GM20431 (cell line): ENCODE measurements at regions not wholly inside any gene's neighbourhood (a gene's known extent, or its start where the extent isn't known, plus 50 kb on each side); places are given as distances from the start of the nearest gene placed in this dataset.

Experiments
- in situ Hi-C: fragments of 300-500 bp; cut with MseI, MboI; formaldehyde crosslinking; loops from one replicate; pipeline ENCODE4 v1.15.0; 2020; ENCODE audit warnings: low sequenced_read_pairs; ENCODE audit not compliant: unreplicated experiment

DNA sequence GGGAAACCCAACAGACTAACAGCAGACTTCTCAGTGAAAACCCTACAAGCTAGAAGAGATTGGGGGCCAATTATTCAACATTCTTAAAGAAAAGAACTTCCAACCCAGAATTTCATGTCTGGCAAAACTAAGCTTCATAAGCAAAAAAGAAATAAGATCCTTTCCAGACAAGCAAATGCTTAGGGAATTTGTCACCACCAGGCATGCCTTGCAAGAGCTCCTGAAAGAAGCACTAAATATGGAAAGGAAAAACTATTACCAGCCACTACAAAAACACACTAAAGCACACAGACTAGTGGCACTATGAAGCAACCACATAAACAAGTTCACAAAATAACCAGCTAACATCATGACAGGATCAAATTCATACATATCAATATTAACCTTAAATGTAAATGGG, 131.1 kb downstream of the OR2K2 start:
- in situ Hi-C loops: no loop called here

DNA sequence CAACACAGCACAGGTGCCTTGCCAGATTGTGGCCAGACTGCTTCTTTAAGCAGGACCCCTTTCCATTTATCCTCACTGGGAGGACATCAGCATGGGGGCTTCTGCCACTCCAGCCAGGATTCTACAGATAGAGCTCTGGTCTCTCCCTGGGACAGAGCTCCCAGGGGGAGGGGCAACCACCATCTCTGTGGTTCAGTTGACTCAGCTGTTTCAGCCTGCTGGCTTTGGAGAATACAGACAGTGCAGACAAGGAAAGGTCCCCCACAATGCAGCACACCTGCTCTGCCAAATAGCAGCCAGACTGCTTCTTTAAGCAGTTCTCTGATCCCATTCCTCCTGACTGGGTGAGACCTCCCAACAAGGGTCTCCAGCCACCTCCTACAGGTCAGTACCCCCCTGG, 132.8 kb downstream of the OR2K2 start:
- in situ Hi-C loops: no loop called here

DNA sequence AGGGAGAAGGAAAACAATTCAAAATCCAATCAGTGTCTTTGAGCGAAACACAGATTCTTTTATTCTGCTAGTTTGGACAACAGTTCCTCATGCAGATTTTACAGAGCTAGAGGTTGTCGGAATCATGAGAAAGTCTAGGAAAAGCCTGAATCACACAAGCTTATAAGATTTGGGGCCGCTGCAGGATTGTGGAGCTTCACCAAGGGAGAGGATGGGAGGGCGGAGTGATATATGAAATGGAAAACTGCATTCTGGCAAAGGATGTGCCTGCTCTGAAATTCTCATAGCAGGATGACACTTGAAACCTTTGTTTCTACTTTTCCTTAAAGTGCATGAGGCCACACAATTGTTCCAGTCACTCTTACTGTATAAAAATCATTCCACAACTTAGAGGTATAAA, 134.3 kb downstream of the OR2K2 start:
- in situ Hi-C loops: no loop called here

DNA sequence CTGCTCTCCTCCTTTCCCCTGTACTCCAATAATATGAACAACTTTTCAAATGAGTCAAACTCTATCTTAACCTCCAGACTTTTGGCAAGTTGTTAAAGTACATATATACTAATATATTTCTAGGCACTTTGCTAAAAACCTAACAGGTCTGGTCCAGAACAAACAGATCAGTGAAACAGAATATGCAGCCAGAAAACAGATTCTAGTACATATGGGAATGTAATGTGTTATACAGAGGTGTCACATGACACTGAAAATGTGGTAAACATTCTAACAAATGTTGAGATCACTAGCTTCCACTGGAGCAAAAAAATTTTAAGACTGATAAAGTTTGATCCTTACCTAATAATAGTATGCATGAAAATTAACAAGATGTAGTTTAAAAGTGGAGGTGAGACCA, 136.9 kb downstream of the OR2K2 start:
- in situ Hi-C loops: no loop called here

DNA sequence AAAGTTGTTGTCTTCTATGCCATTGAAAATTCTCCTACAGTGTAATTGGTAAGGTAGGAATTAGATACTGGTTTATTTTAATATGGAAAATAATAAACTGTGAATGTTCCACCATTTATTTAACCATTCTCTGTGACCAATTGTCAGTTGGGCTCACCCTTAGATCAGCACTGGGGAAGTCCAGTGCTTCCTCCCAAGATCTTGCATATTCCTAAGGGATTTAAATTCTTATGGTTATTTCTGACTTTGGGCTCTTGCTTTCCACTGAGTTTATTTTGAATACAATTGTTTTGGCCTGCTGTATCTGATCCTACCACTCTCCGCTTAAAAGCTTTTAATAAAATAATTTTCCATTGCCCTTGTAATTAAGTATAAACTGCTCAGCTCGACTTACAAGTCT, 137.4 kb downstream of the OR2K2 start:
- in situ Hi-C loops: no loop called here

DNA sequence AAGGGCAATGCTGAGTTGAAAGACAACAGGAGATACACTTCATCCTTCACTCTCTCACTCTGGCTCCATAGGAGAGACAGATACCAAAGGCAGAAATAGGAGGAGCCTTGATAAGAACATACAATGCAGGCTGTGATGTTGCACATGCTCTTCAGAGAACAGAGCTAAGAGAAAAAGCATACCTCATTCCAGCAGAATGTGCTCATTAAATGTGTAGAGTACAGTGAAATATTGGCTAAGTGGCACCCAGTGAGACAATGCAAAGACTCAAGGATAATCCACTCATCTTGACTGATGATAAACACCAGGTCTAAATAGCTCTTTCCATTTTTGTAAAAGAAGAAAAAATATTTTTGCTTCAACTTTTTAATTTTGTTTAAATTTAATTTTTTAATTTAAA, 139.7 kb downstream of the OR2K2 start:
- in situ Hi-C loops: no loop called here

DNA sequence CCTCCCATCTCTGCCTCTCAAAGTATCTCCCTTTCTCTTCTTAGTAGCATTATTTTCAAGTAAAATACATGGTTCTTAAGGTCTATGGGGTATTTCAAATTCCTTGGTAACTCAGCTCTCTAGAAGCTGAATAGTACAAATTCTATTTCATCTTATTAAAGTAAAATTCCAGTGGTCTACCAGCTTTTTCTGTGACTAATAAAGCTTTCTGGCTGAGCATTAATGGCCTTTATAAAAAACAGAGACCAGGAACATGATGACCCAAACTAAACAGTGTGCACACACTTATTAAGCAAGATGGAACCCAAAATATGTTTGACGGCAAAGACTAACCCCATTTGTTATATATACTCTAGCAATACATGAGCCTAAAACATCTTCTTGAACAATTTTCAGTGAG, 142.6 kb downstream of the OR2K2 start:
- in situ Hi-C loops: no loop called here

DNA sequence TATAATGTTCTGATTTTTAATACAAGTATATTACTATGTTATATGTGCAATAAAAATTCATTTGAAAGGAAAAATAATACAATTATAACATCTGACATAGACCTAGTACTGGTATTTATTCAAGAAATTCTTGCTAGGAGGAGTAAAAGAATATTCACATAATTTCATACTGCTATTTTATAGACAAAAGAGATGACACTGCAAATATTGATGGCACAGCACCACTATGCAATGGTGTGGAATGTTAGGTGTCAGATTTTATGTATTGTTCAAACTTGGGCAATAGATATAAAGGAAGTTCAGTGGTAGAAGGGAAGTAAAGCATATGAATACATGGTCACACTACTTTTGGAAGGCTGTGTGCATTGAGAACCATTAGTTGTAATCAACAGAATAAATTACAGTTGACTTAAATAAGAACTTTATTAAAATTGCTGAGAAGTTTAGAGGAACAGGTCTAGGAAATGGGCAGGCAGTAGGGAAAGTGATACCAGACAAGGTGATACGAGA, 143.9 kb downstream of the OR2K2 start:
- in situ Hi-C loops: no loop called here

DNA sequence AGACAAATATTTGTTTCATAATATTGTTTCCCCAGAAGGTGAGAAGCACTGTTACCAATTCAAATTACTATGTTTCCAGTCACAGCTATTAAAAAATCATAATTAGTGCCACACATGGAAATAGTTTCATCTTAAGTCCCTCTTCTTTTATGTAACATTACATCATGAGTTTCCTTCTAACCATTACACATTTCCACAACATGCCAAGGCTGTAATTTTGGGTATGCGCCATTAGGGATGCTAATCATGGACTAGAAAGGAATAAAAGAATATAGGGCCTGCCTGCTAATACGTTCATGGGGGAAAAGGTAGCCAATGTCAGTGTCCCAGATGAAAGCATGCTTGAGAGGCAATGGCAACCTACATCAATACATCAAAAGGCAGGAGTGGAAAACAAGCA, 142.5 kb upstream of the LPAR1 start:
- in situ Hi-C loops: no loop called here

DNA sequence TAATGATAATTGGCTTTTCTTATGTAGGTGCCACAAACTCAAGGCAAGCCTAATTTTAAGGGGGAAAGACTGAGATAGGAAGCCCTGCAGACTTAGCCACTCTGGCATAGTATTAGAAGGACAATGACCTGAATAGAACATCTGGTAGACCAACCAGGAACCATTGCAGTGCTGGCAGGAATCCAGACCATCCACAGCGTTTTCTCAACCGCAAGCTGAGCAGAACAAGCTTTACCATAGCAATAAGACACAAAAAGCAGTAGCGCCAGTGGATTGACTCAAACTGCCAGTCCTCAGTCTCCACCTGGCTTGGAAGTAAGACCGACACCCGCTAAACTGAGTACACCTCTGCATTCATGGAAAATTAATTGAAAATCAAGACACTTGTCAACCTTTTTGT, 141.3 kb upstream of the LPAR1 start:
- in situ Hi-C loops: no loop called here

DNA sequence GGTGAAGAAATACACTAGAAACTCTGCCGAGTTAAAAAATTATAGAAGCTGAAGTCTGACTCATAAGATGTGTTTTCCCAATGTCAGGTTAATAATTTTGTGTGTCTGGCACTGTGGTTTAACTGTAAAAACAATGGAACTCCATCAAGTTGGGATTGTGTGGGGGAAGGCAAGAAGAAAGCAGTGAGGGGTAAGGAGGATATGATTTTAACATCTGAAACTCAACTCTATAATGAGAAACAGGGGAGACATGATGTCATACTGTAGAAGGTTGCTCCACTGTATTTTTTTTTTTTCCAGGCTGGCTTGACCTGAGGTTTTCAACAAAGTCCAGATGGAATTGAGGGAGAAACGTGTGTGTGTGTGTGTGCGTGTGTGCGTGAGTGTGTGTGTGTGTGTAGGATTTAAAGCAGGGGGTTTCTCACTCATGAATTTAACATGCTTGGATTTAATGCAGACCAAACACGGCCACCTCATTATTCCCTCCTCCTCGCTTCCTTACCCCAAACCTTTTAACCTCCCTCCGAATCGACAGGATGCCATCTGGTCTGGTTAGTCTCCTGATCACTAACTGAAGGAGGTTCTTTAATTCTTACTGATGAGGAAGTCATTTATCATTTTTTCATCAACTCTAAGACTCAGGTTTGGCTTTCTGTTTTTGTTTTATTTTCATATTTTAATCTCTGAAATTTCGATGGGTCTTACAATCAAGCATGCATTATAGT, 140.2 kb upstream of the LPAR1 start:
- in situ Hi-C loops: no loop called here

DNA sequence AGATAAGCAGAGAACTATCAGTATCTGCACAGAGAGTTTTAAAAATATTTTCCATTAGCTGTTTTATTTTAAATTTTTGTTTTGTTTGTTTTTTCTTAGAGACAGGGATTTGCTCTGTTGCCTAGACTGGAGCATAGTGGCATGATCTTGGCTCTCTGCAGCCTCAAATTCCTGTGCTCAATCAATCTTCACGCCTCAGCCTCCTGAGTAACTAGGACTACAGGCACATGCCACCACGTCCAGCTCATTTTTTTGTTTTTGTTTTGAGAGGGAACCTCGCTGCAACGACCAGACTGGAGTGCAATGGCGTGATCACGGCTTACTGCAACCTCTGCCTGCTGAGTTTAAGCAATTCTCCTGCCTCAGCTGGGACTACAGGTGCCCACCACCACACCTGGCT, 138.2 kb upstream of the LPAR1 start:
- in situ Hi-C loops: no loop called here

DNA sequence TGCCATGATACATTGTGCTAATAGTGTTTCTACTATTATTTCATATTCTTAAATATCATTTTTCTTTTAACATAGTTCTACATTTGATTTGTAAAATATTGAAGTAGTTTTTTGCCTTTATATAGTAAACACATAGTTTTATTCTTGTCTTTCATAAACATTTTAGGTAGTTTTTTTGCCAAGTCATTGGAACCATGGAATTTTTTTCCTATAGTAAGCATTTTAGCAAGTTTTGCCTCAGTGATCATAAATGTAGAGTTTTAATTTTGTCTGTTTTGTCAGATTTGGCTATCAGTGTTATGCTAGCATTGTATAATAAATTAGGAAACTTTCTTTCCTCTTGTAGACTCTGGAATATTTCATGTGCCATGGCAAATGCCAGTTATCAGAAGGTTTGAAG, 137.1 kb upstream of the LPAR1 start:
- in situ Hi-C loops: no loop called here

DNA sequence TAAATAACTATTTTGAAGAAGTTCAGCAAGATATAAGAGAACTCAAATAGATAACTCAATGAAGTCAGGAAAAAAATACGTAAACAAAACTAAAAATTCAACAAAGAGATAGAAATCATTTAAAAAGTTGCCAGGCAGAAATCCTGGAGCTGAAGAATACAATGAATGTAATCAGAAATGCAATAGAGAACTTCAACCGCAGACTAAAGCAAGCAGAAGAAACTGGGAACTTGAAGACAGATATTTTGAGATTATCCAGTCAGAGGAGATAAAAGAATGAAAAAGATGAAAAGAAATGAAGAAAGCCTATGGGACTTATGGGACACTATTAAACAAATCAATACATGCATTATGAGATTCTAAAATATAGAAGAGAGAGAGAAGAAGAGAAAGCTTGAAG, 129.1 kb upstream of the LPAR1 start:
- in situ Hi-C loops: no loop called here

DNA sequence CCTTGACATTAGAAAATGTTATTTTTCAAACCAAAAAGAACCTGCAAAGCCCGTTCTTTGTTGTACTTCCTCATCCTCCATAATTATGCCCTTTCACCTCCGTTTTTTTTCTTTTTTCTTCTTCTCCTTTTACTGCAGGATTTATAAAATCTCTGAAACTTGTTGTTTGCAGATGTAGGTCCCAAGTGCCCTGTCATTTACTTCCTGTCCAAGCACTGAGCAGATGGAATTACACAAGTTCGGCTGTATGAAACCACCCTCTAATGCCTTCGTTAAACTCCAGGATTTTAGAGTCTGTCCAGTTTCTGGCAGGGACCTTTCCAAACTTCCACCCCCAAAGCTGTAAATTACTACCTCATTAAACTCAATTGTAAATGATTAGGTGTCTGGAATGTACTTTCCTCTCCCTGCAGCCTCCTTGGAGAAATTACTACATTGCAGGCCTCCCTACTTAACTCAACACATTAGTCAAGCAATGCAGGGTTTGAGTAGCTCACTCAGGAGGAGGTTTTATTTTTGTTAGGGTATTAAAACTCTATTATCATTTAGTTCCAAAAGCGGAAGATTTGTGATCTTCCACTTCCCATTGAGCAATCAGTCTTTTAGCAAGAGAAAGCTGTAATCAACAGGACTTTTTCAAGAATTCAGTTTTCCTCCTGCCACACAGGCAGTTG, 125.6 kb upstream of the LPAR1 start:
- in situ Hi-C loops: no loop called here

DNA sequence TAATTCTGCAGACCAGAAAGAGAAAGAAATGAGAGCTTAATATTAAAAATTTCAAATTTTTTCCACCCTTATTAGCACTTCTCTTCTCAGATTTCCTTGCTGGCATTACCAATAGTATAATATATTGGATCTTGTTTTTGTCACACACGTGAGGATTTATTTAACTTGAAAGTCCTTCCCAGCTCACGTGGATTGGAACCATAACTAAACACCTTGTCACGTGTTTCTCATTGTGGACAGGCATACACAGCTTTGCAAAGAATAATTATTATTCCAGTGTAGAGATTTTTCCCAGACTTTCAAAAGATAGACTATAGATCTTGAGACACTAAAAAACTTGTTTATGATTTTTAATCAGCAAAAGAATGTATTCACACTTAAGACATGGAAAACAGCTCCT, 123.8 kb upstream of the LPAR1 start:
- in situ Hi-C loops: no loop called here

DNA sequence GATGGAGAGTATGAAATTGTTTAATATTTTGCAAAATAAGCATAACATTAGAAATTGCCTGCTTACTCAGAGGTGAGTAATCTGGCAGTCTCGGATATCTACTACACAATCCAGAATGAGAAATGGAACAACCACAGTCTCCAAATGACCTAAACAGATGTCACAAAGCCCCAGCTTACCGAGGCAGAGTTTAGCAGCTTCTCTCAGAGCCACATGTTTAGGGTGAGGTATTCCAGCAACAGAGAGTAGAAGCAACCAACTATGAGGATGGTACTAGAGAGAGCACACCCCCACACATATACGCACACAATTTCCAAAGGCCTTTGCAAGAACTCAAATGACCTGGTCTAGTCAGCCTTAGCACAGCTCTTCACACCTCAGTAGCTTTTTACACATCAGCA, 122.7 kb upstream of the LPAR1 start:
- in situ Hi-C loops: no loop called here

DNA sequence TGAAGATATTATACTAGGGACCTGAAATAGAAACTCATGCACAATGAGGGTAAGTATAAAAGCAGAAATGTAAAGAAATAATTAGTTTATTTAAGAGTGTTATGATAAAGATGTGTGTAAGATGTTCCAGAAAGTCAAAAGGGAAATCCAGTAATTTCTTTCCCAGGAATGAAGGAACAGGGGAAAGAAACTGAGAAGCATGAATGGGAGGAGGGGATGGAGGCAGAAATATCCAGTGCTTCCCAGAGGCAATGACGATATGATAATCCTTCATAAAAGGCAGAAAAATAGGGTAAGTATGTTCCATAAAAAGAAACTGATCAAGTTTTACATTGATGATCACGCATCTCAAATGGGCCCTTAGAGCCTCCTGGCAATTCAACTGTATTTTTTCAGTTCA, 120.7 kb upstream of the LPAR1 start:
- in situ Hi-C loops: no loop called here

DNA sequence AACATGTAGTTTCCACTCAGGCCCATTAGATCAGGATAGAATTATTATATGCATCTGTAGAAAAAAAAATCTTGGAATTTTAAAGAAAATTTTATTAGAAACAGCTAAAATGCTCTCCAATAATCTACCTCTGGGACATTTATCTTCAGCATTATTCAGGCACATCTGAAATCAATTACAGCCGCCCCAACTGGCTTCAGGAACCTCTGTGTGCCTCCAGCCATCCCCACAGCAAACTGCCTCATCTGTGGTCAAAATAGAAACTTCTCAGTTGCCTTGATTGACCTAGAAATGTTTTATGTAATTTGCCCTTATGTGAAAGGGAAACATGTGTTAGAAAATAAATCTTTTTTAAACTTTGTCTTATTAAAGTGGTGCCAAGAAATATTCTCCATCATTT, 120.1 kb upstream of the LPAR1 start:
- in situ Hi-C loops: no loop called here

DNA sequence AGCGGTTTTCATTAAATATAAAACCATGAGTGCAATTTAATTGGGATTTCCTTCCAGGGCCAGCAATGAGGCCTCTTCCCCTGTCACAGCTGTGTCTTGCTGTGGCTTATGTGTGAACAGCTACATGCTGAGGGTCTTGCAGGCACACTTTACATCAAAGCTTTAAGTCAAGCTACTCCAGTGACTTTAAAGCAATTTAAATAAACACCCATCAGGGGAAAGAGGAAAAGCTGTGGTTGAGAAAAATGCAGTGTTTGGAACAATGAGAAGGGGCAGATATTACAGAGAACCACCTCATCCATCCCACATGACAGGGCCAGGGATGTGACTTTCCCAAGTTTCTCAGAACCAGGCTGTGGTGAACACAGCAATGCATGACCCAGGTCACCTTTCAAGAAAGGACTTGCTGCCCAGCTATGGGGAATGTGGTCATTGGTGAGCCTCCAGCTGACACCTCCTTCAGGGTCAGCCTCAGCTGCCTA, 115.9 kb upstream of the LPAR1 start:
- in situ Hi-C loops: no loop called here

DNA sequence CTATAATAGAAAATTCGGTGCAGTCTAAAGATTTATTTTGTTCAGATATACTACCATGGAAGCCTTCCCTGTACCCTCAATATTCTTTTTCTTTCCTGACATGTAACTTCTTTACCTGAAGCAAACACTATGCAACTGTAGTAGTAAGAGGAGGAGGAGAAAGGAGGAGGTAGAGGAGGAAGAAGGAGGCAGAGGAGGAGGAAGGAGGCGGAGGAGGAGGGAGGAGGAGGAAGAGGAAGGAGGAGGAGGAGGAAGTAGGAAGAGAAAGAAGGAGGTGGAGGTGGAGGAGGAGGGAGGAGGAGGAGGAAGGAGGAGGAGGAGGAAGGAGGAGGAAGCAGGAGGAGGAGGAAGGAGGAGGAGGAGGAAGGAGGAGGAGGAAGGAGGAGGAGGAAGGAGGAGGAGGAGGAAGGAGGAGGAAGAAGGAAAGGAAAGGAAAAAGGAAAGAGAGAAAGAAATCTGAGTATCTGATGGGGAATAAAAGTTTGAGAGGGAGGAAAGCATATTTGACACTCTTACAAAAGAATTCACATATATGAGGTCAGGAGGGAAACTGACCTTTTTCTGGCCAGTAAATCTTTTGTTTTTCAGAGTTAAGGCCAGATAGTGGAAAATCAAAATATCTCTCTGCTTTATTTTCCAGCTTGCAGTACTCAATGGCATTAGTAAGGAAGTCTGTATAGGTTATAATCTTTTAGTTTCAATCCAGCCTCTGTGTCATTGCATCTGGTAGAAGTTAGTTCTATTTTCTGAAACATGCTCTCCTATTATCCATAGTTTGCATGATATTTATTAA, 114.5 kb upstream of the LPAR1 start:
- in situ Hi-C loops: no loop called here
